ENCODE measurements at regions not wholly inside any gene's neighbourhood (a gene's known extent, or its start where the extent isn't known, plus 50 kb on each side); places are given as distances from the start of the nearest gene placed in this dataset.

DNA sequence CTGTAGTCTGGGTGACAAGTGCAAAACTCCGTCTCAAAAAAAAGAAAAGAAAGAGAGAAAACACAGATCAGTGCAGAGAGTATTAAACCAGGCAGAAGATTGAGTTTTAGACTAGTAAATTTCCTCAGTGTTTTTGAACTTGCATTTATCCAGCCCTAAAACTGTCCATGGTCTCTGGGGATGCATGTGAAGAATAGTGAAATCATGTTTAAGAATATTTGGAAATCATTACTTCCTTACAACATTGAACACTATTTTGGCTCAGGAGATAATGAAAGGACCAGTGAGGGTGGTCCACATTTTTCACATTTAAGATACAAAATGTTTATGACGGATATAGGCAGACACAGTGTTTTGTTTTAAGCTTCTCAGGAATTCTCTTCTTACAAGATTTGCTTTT is 195.8 kb upstream of the RASGEF1B start:
- no peak for DNase-seq (ENCODE audit: low read depth in 2 of 2)

DNA sequence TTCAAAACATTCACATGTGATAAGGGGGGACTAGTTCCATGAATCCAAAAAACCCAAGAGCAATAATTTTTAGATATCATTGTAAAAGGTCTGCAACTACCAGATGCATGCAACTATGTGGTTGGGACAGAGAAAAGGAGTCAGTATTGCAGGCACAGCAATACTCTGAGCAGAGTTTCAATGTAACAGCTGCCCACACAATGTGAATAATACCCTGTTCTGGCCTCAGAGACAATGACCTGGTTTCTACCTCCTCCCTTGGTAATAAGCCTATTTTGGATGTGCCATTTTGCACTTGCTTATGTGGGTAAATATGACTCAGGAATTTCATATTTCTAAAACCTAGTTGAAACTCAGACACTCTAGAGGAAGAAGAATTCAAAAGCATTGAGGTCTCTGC is 194.8 kb upstream of the RASGEF1B start:
- DNase-seq (ENCODE audit: low read depth in 2 of 2): no peak

DNA sequence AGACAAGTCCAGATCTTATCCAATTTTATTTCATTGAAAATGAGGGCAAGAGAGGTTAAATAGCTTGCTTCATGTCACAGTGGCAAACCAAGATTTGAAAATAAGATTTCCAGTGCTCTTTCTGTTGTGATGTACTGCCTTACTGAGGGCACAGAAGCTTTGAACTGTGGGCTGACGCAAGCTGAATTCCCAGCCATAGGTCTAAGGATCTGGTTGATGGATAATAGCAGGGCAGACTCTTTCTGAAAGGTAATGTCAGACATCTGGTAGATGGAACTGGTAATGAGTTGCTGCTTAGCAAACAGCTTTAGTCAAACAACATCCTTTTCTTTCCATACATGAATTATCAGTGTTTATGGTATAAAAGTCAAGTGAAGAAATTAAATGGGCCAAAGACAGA is 193.9 kb upstream of the RASGEF1B start:
- no peak for DNase-seq (ENCODE audit: low read depth in 2 of 2)

DNA sequence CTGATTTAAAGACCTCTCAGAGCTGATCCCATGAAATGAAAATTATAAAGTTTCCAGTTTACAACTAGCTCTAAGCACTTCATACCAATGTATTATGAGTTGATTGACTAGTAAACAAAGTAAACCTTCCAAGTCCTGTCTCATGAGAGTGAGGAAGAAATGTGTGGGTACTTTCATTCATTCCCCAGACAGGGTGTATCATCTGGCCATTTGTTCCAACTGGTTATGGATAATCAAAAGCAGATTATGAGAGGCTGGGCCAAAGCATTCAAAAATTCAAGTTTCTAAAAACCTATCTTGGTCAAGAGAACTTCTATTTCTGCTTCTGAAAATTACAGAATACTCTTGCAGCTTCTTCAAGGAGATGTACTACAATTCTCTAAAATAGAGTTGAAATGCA is 193.3 kb upstream of the RASGEF1B start:
- DNase-seq (ENCODE audit: low read depth in 2 of 2): no peak

DNA sequence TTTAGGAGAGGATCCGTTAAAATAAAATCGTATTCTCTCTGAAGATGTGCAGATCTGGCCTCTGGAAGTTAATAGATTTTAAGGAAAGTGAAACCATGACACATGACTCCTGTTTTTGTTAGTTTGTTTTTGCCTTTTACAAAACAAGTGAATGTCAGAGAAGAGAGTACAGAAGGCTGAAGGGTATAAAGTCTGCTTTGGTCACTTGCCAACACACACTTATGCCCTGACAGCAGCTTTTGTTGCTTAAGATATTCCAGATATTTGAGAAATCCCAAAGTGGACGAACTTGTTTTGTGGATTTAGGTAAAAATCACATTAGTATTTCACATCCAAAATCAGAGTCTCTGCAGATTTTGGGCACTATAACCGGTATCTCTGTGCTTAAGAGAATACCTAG is 192.4 kb upstream of the RASGEF1B start:
- DNase-seq (ENCODE audit: low read depth in 2 of 2): no peak

DNA sequence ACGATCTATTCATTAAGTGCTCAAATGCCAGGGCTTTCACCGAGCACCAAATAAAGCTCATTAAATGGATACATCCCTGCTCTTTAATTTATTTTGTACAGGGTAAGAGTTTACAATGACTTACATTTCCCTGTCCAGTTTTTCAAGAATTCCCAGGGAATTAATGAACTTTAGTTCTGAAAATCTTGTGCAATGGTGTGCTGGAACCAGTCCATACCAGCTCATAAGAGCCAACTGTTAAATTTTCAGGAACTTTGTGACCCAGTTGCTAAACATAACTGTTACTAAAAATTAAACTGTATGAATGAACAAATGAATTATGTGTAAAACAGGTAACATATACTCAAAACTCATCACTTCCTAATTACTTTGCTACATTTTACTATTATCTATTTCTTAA is 191.7 kb upstream of the RASGEF1B start:
- no peak for DNase-seq (ENCODE audit: low read depth in 2 of 2)

DNA sequence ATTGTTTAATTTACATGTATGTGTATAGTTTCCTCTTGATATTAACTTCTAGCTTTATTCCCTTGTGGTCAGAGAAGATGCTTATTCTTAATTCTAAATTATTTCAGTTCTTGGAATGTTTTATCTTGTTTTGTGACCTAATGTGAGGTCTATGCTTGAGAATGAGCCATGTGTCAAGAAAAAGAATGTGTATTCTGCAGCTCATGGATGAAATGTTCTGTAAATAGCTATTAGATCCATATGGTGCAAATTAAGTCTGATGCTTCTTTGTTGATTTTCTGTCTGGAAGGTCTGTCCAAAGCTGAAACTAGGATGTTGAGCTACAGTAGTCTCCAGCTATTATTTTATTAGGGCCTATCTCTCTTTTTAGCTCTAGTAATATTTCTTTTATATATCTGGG is 187.3 kb upstream of the RASGEF1B start:
- DNase-seq (ENCODE audit: low read depth in 2 of 2): no peak

DNA sequence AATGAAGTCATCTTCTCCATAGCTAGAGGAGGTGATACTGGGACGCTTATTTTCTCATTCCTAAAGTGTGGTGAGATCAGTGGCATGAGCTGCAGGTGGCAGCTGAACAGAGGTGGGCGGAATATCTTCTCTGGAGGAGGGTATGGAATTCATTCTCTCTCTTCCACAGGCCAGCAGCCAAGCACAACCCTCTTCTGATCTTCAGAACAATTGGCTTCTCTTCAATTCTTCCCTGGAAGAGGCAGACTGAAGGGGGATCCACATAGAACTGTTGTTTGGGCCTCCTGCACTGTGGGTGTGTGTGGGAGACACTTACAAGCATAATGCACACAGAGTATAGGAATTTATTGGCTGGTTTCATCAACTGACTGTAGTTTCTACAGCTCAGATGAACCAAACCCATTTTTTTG is 180.4 kb upstream of the RASGEF1B start:
- DNase-seq (ENCODE audit: low read depth in 2 of 2): no peak

DNA sequence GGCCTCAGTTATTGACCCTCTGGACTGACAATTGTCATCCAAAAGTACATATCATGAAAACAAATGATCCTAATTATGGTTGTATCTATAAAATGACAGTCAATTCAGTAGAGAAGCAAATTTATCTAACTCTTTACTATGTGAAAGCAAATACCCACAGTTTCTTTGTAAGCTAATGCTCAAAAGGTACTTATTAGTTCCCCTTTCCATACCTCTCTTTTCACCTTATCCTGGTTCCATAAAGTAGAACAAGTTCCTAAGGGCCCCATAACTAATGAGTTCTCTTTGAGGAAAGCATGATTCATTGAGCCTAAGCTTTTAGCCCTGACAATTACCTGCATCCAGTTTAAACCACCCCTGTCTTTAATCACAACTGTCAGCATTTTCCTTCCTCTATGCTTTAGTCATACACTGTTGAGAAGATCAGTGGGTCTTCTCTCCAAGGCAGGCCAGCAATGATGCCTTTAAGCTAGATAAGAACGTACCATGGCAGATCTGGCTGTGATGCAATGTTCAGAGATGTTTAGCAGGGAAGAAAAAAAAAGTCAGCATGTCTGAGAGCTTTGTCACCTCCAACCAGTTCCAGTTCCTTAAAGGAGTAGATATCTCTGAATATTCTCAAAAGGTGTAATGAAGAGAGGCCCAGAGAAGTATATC is 179.7 kb upstream of the RASGEF1B start:
- DNase-seq (ENCODE audit: low read depth in 2 of 2): no peak

DNA sequence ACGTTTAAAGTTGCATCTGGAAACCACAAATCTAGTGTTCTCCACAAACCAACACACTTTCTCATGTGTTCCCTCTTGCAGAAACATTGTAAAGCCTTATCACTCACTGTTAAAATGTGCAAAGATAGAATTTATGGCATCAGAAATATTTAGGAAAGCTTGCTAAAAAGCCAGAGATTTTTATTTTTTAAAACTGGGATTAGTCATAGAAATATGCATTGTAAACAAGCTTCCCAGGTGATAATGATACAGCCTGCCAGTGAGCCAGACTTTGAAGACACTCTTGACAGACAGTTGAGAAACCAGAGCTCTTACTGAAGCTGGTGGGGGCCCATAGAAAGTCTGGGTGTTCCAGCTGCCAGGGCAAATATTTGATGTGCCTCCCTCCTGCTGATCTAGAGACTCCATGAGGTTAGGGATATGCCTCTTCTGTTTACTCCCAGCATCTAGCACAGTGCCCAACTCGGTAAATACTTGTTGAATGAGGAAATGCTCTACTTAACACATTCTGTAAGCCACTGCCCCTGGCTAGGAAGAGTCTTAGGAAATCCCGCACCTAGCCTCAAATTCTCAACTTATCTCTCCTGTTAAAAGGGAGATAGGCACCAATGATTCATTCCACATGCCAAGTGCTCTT is 179.0 kb upstream of the RASGEF1B start:
- no peak for DNase-seq (ENCODE audit: low read depth in 2 of 2)

DNA sequence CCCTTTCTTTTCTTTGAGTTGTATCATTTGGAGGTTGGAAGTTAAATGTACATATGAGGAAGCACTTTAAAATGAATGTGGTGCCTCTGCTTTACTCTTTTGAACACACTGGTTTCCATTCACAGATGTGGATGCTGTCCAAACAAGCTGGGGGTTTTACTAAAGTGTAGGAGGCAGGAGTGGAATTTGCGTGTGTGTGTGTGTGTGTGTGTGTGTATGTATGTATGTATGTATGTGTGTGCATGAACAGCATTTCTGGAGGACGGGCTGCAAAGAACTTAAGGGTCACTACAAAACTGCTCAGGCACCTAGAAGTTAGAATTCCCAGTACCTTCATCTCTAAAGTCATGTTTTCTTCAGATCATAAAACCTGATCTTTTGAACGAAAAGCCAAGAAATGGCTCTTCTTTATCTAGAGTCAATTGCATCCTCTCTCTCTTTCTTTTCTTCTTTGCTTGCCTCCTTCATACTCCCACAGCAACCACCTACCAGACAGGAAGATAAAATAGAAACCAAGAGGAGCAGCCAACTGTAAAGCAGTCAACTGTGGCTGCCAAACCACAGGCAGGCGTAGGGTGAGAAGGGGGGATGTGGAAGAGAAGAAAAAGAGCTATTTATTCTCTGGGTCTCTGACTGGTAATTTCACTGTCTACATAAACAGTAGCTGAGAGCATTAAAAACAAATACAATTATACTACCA is 177.0 kb upstream of the RASGEF1B start:
- DNase-seq (ENCODE audit: low read depth in 2 of 2): no peak

DNA sequence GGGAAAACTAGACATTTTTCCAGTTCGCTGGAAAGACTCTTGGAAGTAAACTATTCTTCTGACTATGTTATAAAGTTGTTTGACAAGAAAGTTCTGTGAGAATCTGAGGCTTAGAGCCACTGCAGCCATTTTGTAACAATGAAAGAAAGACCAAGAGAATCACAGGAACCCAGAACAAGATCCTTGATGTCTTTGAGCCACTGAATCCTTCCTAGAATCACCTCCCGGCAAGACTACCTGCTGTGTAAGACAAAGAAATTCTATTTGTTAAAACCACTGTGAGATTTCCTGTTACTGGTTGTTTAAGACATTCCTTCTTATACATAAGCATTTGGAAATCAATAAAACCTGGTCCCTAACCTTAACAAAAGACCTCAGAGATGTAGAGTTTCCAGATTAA is 175.7 kb upstream of the RASGEF1B start:
- DNase-seq (ENCODE audit: low read depth in 2 of 2): no peak

DNA sequence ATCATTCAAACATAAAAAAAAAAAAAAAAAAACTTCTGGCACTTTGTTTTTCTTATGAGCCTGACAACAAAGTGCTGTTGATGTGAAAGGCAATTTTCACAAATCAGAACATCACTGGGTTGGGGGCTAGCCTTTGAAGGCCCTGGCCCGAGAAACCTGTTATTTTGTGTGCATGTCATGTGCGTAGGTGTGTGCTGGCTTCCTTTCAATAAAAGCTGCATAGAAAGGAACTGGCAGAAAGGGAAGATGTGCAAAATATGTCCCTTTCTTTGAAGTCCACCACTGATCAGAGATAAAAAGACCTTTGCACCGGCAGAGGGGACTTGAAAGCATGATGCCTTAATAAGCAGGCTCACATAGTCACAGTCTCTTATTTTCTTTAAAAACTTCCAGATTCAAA is 170.8 kb upstream of the RASGEF1B start:
- no peak for DNase-seq (ENCODE audit: low read depth in 2 of 2)

DNA sequence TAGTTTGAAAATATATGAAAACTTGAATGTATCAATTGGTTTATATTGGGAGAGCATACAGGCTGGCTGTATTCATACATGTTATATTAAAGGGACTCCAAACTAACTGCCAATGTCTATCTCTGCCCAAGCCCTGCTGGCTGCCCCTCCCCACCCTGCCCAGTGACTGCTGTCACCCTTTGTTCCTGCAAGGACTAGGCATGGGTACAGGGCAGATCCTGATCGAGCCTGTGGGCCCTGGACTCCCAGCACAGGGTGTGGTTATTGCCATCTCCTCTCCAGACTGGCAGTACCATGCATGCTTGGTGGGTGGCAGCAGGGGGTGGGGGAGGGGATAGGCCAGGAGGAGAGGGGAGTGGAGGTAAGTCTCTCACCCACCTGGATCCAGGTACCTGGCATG is 167.5 kb upstream of the RASGEF1B start:
- no peak for DNase-seq (ENCODE audit: low read depth in 2 of 2)

DNA sequence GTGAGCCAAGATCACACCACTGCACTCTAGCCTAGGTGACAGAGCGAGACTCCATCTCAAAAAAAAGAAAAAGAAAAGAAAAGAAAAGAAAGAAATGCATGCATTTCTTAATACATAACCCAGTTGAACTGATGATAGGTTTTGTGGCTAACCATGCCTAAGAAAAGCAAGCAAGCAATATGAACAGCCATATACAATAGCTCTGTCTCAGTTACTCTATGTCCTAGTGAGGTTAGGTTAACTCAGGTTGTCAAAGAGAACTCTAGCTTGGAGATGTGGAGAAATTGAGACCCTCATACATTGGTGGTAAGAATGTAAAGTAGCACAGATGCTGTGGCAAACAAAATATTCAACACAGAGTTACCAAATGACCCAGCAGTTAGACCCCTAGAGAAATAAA is 167.0 kb upstream of the RASGEF1B start:
- no peak for DNase-seq (ENCODE audit: low read depth in 2 of 2)

DNA sequence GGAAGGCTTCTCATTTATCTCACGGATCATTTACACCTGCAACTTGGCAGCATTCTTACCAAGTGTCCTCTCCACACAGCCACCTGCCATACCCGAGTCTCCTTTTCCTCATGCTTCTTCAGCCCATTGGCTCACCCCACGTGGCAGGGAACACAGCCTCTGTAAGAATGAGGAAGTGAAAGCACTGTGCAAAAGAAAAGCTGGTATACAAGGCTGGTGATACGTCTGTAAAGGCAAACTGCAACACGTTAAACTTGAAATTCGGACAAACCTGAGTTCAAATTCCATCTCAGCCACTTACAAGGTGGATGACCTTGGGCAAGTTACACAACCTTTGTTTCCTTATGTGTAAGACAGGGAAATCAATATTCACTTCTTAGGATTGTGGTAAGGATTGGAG is 164.0 kb upstream of the RASGEF1B start:
- no peak for DNase-seq (ENCODE audit: low read depth in 2 of 2)

DNA sequence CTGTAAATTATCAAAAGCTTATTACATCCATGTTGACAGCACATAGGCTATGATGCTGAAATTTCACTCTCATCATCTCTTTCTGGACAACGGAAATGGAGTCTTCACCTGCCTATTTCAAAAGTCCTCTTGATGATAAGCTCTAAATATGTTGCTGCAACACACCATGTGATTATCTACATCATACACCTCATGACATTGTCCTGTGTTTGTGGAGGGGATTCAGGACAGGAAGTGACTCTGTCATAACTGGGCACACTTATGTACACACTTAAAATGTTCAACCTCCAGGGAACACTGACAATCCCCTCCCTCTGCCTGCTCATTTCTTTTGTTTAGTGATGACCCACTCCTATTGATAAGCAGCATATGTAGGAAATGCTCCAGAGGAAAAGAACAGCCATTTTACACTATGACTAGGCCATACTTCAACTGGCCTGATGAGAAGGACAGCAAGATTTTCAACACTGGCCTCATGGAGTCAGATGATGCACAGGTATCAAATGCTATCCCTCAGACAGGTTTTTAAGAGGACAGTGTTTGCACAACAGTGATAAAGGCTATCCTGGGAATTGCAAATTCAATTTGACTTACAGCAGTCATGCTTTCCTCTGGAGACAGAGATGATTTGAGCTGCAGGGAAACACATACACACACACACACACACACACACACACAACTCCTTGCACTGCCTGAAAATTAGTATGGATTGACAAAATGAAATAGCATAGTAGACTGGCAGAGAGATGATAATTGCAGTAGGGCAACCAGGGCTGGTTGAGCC is 163.3 kb upstream of the RASGEF1B start:
- no peak for DNase-seq (ENCODE audit: low read depth in 2 of 2)

DNA sequence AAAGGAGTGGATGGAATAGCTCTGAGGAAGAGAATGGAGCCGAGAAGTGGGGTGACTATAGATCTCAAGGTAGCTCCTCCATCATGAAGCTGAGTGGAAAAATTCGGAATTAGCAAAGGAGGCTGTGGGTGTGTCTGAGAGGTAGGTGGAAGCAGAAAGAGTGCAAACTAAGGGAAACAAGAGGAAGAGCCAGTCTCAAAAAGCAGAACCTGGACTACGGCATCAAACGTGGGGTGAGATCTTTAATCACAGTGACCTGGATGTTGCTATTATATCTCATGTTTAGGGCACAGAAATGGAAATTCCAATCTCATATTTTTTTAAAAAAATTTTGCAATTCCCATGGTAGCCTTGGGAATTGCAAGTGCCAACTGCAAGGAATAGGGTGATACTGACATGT is 162.5 kb upstream of the RASGEF1B start:
- DNase-seq (ENCODE audit: low read depth in 2 of 2): no peak

DNA sequence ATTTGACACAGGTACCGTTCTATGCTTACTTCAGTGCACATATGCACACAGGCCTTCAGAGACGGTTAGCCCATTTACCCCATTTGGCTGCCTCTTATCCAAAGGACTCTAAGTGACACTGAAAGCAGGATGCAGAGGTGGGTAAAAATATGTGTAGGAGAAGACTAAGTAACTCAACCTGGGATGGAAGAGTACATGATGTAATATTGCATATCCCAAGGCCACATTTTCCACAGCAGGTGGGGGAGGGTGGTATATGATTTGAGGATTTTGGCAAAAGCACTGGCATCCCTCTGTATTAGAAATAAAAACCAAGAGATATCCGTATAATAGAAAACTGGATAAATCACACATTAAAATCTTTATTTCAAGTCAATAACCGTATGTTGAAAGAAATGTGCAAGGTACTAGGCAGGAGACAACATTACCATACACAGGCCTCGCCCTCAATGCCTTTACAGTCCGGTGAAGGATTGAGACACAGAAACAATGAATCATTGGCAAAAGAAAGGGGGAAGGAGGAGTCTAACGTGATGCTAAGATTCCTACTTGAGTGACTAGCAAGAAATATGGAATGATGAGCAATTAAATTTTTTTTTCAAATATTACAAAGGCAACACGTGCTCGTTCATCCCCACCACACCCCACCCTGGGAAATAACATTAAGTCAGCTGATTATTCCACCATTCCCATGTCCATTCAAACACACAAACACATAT is 161.0 kb upstream of the RASGEF1B start:
- DNase-seq (ENCODE audit: low read depth in 2 of 2): no peak

DNA sequence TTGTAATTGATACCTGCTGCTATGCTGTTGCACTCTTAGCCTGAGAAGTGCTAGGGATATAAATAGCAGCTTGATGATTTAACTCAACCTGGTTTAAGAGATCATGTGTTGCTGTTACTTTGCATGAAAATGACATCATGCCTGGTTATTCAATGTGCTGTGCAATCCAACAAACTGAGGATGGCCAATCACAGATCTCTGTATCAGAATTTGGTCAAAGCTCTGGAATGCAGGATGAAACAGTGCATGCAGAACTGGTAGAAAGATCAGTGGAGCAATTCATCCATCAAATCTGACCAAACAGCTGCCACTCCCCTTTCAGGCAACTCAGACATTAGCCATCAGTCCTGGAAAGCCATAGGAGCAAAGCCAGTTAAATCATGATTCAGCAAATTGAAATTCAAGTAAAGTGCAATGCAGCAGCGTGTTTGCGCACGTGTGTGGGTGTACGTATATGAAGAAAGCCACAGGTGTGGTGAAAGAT is 160.3 kb upstream of the RASGEF1B start:
- DNase-seq (ENCODE audit: low read depth in 2 of 2): peak; percentile 82 to 84

DNA sequence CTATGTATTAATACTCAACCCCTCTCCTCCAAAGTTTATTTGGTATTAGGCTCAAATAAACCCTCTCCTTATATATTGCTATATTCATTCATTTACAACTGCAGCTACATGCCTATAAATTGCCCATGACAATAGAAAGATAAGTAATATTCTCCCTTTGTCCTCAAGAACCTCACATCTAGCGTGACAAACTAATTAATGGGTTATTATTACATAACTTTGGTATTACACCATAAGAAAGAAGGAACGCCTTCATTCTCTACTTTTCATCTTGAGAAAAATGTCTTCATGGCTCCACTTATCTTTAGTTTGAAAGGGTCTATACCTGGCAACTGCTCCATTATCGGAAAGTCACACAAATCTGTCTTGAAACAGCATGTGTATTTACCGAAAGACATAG is 157.7 kb upstream of the RASGEF1B start:
- DNase-seq (ENCODE audit: low read depth in 2 of 2): no peak

DNA sequence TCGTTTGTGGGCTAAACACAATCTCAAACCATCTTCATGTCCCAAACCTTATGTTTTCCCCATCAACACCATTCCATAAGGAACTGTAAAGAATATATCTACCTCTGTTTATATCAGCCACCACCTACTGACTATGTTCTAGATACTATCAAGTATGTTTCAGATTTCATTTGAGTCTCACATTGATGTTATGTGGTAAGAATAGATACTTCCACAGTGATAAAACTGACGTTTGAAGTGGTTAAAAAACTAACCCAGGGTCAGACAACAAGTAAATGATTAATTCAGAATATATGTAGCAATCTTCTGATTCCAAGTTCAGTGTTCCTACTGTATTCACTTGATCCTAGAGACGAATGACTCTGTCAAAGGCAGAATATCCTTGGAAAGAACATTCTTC is 156.8 kb upstream of the RASGEF1B start:
- DNase-seq (ENCODE audit: low read depth in 2 of 2): no peak
